Endothelial cell of umbilical vein (primary cell): ENCODE measurements at regions not wholly inside any gene's neighbourhood (a gene's known extent, or its start where the extent isn't known, plus 50 kb on each side); places are given as distances from the start of the nearest gene placed in this dataset.

ENCODE experiments used
- BruUV-seq: library from RNA; stranded (reverse); fragments of 400-500 nt; replicated peaks from 2 replicates; lab custom pipeline; 2021; lab: Mats Ljungman, UMichigan
- CTCF ChIA-PET: fragments of 300-600, 350-600 bp; sonication (Branson Sonifier 250); formaldehyde crosslinking; loops from one replicate; lab custom pipeline; 2021; ENCODE audit warnings: antibody characterized with exemption, inconsistent platforms; lab: Charles Lee
- POLR2A ChIA-PET: fragments of 300-600, 350-600 bp; sonication (Branson Sonifier 250); formaldehyde crosslinking; loops from one replicate; lab custom pipeline; 2021; ENCODE audit warnings: antibody characterized with exemption, inconsistent platforms; lab: Charles Lee
- DNase-seq: peaks from one replicate; pipeline ENCODE4 v3.0.0-alpha.2; 2011; ENCODE audit warnings: low read depth, low spot score
- FAIRE-seq: peaks from 2 replicates; lab custom pipeline; 2011; peaks lifted over from hg19 to GRCh38; lab: Jason Lieb, UNC
- H2AFZ ChIP-seq: 2 replicates; pipeline ENCODE4 v1.6.0; 2012; ENCODE audit warnings: low read depth, low read length, control low read depth, inconsistent platforms
- H3K27ac ChIP-seq: 2 replicates; pipeline ENCODE4 v1.5.1; 2011; ENCODE audit warnings: low read depth, mild to moderate bottlenecking, control low read depth, low read length, moderate library complexity; ENCODE audit not compliant: insufficient read depth
- H3K27me3 ChIP-seq, 2 experiments: 2 replicates each; pipeline versions ENCODE4 v1.6.0 to v1.6.1; 2011; ENCODE audit warnings: low read length in 2 of 2, mixed read lengths in 1 of 2; ENCODE audit not compliant: control insufficient read depth in 2 of 2, insufficient read depth in 2 of 2
- H3K36me3 ChIP-seq, 2 experiments: 2 replicates in 1 of 2; 3 replicates in 1 of 2; pipeline ENCODE4 v1.5.1; 2011; ENCODE audit warnings: low read length in 2 of 2, mild to moderate bottlenecking in 1 of 2, moderate library complexity in 1 of 2; ENCODE audit not compliant: control insufficient read depth in 2 of 2, insufficient read depth in 2 of 2; ENCODE audit errors: extremely low read depth in 1 of 2
- H3K4me1 ChIP-seq: 3 replicates; pipeline ENCODE4 v1.5.1; 2011; ENCODE audit warnings: mild to moderate bottlenecking, low read length; ENCODE audit not compliant: control insufficient read depth, insufficient read depth; ENCODE audit errors: extremely low read depth
- H3K4me2 ChIP-seq: 2 replicates; pipeline ENCODE4 v1.6.1; 2011; ENCODE audit warnings: low read length, control low read depth, mixed read lengths; ENCODE audit not compliant: insufficient read depth
- H3K4me3 ChIP-seq, 3 experiments: fragments of 200-600 bp in 1 of 3; sonication (generic), shearing (Covaris generic) in 1 of 3; replicated peaks in 1 of 3; 2 replicates each; pipeline ENCODE4 v1.5.1; 2011 to 2016; ENCODE audit warnings: control low read depth in 3 of 3, low read length in 3 of 3, mild to moderate bottlenecking in 2 of 3, inconsistent platforms in 1 of 3, low read depth in 1 of 3, moderate library complexity in 1 of 3; ENCODE audit not compliant: insufficient read depth in 1 of 3
- H3K79me2 ChIP-seq: 2 replicates; pipeline ENCODE4 v1.6.0; 2012; ENCODE audit warnings: low read length, inconsistent platforms; ENCODE audit not compliant: control insufficient read depth, insufficient read depth
- H3K9ac ChIP-seq: replicated peaks from 2 replicates; pipeline ENCODE3; 2011; ENCODE audit warnings: low read length, control low read depth; ENCODE audit not compliant: insufficient read depth; ENCODE audit errors: extremely low read depth
- H3K9me1 ChIP-seq: replicated peaks from 3 replicates; pipeline ENCODE4 v1.6.0; 2011; ENCODE audit warnings: mild to moderate bottlenecking, low read length; ENCODE audit not compliant: control insufficient read depth, insufficient read depth; ENCODE audit errors: extremely low read depth
- H3K9me3 ChIP-seq: replicated peaks from 2 replicates; pipeline ENCODE4 v1.5.1; 2012; ENCODE audit warnings: low read length, inconsistent platforms; ENCODE audit not compliant: control insufficient read depth, insufficient read depth
- H4K20me1 ChIP-seq: replicated peaks from 2 replicates; pipeline ENCODE3; 2011; ENCODE audit warnings: mild to moderate bottlenecking, low read length; ENCODE audit not compliant: control insufficient read depth, insufficient read depth; ENCODE audit errors: extremely low read depth
- CTCF ChIP-seq, 2 donors: IDR thresholded peaks; 1 replicate in 1 of 2; 2 replicates in 1 of 2; pipeline ENCODE4 v1.5.1; 2011; ENCODE audit warnings: low read length in 2 of 2, mild to moderate bottlenecking in 2 of 2, moderate library complexity in 2 of 2, control low read depth in 1 of 2, inconsistent platforms in 1 of 2, low read depth in 1 of 2; ENCODE audit not compliant: insufficient read depth in 1 of 2; ENCODE audit errors: extremely low read depth in 1 of 2
- EZH2 ChIP-seq: IDR thresholded peaks from 2 replicates; pipeline ENCODE4 v1.6.1; 2012; ENCODE audit warnings: borderline replicate concordance, low read depth, mild to moderate bottlenecking, moderate library complexity, low read length, inconsistent platforms; ENCODE audit not compliant: severe bottlenecking
- FOS ChIP-seq: IDR thresholded peaks from 2 replicates; pipeline ENCODE4 v1.6.1; 2011; ENCODE audit warnings: mild to moderate bottlenecking, low read length, moderate library complexity, borderline replicate concordance; ENCODE audit not compliant: insufficient read depth
- GATA2 ChIP-seq: IDR thresholded peaks from 2 replicates; pipeline ENCODE4 v1.7.0; 2011; ENCODE audit warnings: low read depth, mild to moderate bottlenecking, moderate library complexity, mixed read lengths, low read length; ENCODE audit not compliant: insufficient read length, insufficient read depth
- JUN ChIP-seq: IDR thresholded peaks from 2 replicates; pipeline ENCODE4 v1.6.1; 2011; ENCODE audit warnings: borderline replicate concordance, low read depth; ENCODE audit not compliant: insufficient read length, insufficient read depth
- MAX ChIP-seq: IDR thresholded peaks from 2 replicates; pipeline ENCODE4 v1.6.1; 2011; ENCODE audit not compliant: insufficient read depth, insufficient read length
- MYC ChIP-seq: IDR thresholded peaks from one replicate; pipeline ENCODE4 v1.6.1; 2011; ENCODE audit warnings: mild to moderate bottlenecking, low read depth, low read length
- POLR2A ChIP-seq: IDR thresholded peaks from 2 replicates; pipeline ENCODE4 v1.6.1; 2012; ENCODE audit warnings: low read depth, mild to moderate bottlenecking, control low read depth, low read length
- POLR2AphosphoS5 ChIP-seq: IDR thresholded peaks from 2 replicates; pipeline ENCODE4 v1.6.1; 2012; ENCODE audit warnings: low read depth, mild to moderate bottlenecking, control low read depth, low read length, moderate library complexity; ENCODE audit not compliant: insufficient read depth
- dilution Hi-C: fragments of 300-500 bp; cut with MboI; formaldehyde crosslinking; loops from one replicate; pipeline ENCODE4 v1.15.0; 2019; ENCODE audit warnings: low sequenced_read_pairs; ENCODE audit not compliant: extremely low pct_ligation_motif_present
- intact Hi-C: fragments of 100-400 bp; cut with micrococcal nuclease; formaldehyde crosslinking; loops from one replicate; pipeline ENCODE4 v1.10.0; 2022

- dilution Hi-C loops (no loop called here), intact Hi-C loops (no loop called here)
- Histone ChIP-seq H3K36me3 (no peaks in the 10 kb centered on the region), H3K4me3 (no peak overlapping the region), H3K27me3 (no peaks in the 10 kb centered on the region), H3K27ac (no peak overlapping the region), H3K4me2 (no peak overlapping the region), H2AFZ (no peak overlapping the region), H4K20me1 (no peaks in the 10 kb centered on the region), H3K9me1 (no peaks in the 10 kb centered on the region), H3K4me1 (no peaks in the 10 kb centered on the region), H3K9ac (no peak overlapping the region), H3K9me3 (peaks cover 8% of the 10 kb centered on the region), H3K79me2 (no peaks in the 10 kb centered on the region)
- POLR2A ChIA-PET: no interaction called here
- no peak for TF ChIP-seq CTCF (IDR thresholded peaks at IDR 0.05; ENCODE audit: extremely low read depth in 1 of 2, insufficient read depth in 1 of 2, low read depth in 1 of 2, low read length in 2 of 2)
- TF ChIP-seq POLR2A: no peak
- TF ChIP-seq MYC: no peak
- no peak for TF ChIP-seq JUN
- no peak for TF ChIP-seq EZH2
- CTCF ChIA-PET: no interaction called here
- no peak for DNase-seq
- no TSS peak for BruUV-seq
- FAIRE-seq: no peak
These were observed 197.9 kb downstream of the DIRAS2 start for GRCh38 chr9:90444609-90445204.

GRCh38 chr9:90445391-90445790, 197.2 kb downstream of the DIRAS2 start:
- CTCF ChIA-PET: no interaction called here
- H3K4me2 ChIP-seq: no peak overlapping the region
- H3K4me1 ChIP-seq: no peaks in the 10 kb centered on the region
- no peaks in the 10 kb centered on the region for H4K20me1 ChIP-seq
- DNase-seq: no peak
- no TSS peak for BruUV-seq
- no peak overlapping the region for H2AFZ ChIP-seq
- H3K9me3 ChIP-seq: peaks cover 8% of the 10 kb centered on the region
- TF ChIP-seq CTCF (IDR thresholded peaks at IDR 0.05; ENCODE audit: extremely low read depth in 1 of 2, insufficient read depth in 1 of 2, low read depth in 1 of 2, low read length in 2 of 2): no peak
- no peak for TF ChIP-seq POLR2A
- TF ChIP-seq FOS: no peak
- no peak for TF ChIP-seq JUN
- no peak for TF ChIP-seq EZH2
- no peak for TF ChIP-seq POLR2AphosphoS5
- TF ChIP-seq GATA2: no peak
- TF ChIP-seq MAX: no peak
- TF ChIP-seq MYC: no peak
- POLR2A ChIA-PET: no interaction called here
- dilution Hi-C loops (no loop called here), intact Hi-C loops (no loop called here)
- H3K9me1 ChIP-seq: no peaks in the 10 kb centered on the region
- H3K9ac ChIP-seq: no peak overlapping the region
- no peak overlapping the region for H3K4me3 ChIP-seq
- no peak overlapping the region for H3K27ac ChIP-seq
- no peaks in the 10 kb centered on the region for H3K79me2 ChIP-seq
- no peaks in the 10 kb centered on the region for H3K27me3 ChIP-seq
- no peak for FAIRE-seq
- no peaks in the 10 kb centered on the region for H3K36me3 ChIP-seq
